Islet of Langerhans (tissue), 1 donor: ENCODE measurements at regions not wholly inside any gene's neighbourhood (a gene's known extent, or its start where the extent isn't known, plus 50 kb on each side); places are given as distances from the start of the nearest gene placed in this dataset.

Experiments
- FAIRE-seq: peaks from one replicate; lab custom pipeline; 2011; peaks lifted over from hg19 to GRCh38; lab: Jason Lieb, UNC

GRCh38 chr2:67977464-67977863, 85.3 kb downstream of the C1D start:
- FAIRE-seq, result no peak

DNA sequence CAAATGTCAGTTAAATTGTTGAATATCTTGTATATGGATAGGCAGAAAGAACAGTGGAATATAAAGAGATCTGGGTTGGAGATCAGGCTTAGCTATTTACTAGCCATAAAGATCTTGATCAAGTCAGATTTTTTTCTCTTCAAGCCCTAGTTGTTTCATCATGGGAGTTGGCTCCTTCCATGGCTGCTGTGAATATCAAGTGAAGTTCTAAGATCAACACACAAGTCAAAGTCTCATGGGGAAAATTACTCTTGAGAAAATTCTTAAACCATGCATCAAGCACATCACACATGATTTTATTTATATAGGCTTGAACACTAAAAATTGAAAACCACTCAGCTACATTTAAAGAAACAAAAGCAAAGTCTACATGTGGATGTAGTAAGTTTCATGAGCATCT, 79.8 kb downstream of the C1D start:
- FAIRE-seq, result no peak

DNA sequence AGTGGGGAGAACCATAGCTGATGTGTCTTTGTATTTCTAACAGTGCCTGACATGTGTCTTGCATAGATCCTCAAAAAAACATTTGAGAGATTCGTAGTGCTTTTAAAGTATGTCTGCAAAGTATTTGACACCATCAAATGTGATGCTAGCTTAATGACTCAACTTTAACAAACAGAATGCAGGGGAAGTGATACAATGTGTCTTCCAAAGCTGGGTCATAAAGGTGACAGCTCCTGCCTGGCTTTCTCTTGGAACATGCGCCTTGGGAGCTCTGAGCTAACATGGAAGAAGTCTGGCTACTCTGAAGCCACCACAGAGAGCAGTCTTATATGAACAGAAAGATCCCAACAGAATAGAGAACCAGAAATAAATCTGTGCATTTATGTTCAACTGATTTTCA, 78.2 kb downstream of the C1D start:
- no peak for FAIRE-seq

- FAIRE-seq, result no peak
Measured at GRCh38 chr2:67985586-67985985, 77.2 kb downstream of the C1D start.

DNA sequence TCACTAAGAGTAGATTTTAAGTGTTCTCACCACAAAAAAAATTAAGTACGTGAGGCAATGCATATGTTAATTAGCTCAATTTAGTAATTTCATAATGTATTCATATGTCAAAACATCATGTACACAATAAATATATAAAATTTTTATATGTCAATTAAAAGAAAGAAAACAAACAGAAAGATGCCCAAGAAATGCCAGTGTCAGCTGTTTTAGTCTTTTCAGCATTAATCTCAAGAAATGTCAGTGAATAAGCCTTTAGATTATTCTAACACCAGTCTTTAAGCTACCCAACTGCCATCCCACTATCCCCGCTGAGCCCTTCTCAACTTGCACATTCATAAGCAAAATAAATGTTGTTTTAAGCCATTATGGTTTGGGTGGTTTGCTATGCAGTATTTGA, 76.5 kb downstream of the C1D start:
- FAIRE-seq, result no peak
